PC-3 (cell line): ENCODE measurements at regions not wholly inside any gene's neighbourhood (a gene's known extent, or its start where the extent isn't known, plus 50 kb on each side); places are given as distances from the start of the nearest gene placed in this dataset.

Source experiments
- ATAC-seq: fragments of 200-7000 bp; cut with Tn5 transposase; 2 replicates; pipeline ENCODE4 v1.9.1; 2020; ENCODE audit warnings: mild to moderate bottlenecking, moderate library complexity
- BruUV-seq: library from RNA; stranded (reverse); fragments of 400-500 nt; replicated peaks from 2 replicates; lab custom pipeline; 2021; lab: Mats Ljungman, UMichigan
- CTCF ChIA-PET: fragments of 300-600 bp; sonication (Branson Sonifier 250); formaldehyde crosslinking; loops from one replicate; lab custom pipeline; 2022; ENCODE audit warnings: antibody characterized with exemption; lab: Charles Lee
- POLR2A ChIA-PET: fragments of 300-600 bp; sonication (Branson Sonifier 250); formaldehyde crosslinking; loops from one replicate; lab custom pipeline; 2022; ENCODE audit warnings: antibody characterized with exemption; ENCODE audit not compliant: unreplicated experiment; lab: Charles Lee
- DNase-seq: peaks from one replicate; pipeline ENCODE4 v3.0.0-alpha.2; 2015
- H2AFZ ChIP-seq: fragments of 300-600 bp; sonication (generic); 2 replicates; pipeline ENCODE4 v1.6.0; 2016; ENCODE audit warnings: antibody characterized with exemption, low read length
- H3F3A ChIP-seq: fragments of 300-600 bp; sonication (generic); one replicate; pipeline ENCODE4 v1.6.0; 2017; ENCODE audit warnings: antibody characterized with exemption, low read length, control low read depth, mild to moderate bottlenecking; ENCODE audit not compliant: unreplicated experiment
- H3K27ac ChIP-seq: fragments of 300-600 bp; sonication (generic); 2 replicates; pipeline ENCODE4 v1.5.1; 2016; ENCODE audit warnings: mild to moderate bottlenecking, low read length
- H3K27me3 ChIP-seq: fragments of 300-600 bp; sonication (generic); 2 replicates; pipeline ENCODE4 v1.6.1; 2016; ENCODE audit warnings: low read length, mixed read lengths
- H3K36me3 ChIP-seq: fragments of 300-600 bp; sonication (generic); 2 replicates; pipeline ENCODE4 v1.6.1; 2016; ENCODE audit warnings: low read depth, mixed run types, low read length, mixed read lengths
- H3K4me1 ChIP-seq: fragments of 300-600 bp; sonication (generic); 2 replicates; pipeline ENCODE4 v1.5.1; 2016; ENCODE audit warnings: low read length; ENCODE audit not compliant: insufficient read depth
- H3K4me2 ChIP-seq: fragments of 300-600 bp; sonication (generic); 2 replicates; pipeline ENCODE4 v1.6.0; 2016; ENCODE audit warnings: low read length
- H3K4me3 ChIP-seq: fragments of 300-600 bp; sonication (generic); 2 replicates; pipeline ENCODE4 v1.5.1; 2016; ENCODE audit warnings: mild to moderate bottlenecking, low read length, mixed read lengths
- H3K79me2 ChIP-seq: fragments of 300-600 bp; sonication (generic); 2 replicates; pipeline ENCODE4 v1.6.1; 2017; ENCODE audit warnings: low read length, mixed read lengths
- H3K9ac ChIP-seq: fragments of 300-600 bp; sonication (generic); 2 replicates; pipeline ENCODE4 v1.6.0; 2016; ENCODE audit warnings: mild to moderate bottlenecking, low read length
- H3K9me2 ChIP-seq: fragments of 300-600 bp; sonication (generic); replicated peaks from 2 replicates; pipeline ENCODE4 v1.6.1; 2016; ENCODE audit warnings: mixed run types, low read length, mixed read lengths
- H3K9me3 ChIP-seq: fragments of 300-600 bp; sonication (generic); 2 replicates; pipeline ENCODE4 v1.6.1; 2016; ENCODE audit warnings: low read length, mixed read lengths
- H4K20me1 ChIP-seq: fragments of 300-600 bp; sonication (generic); 2 replicates; pipeline ENCODE4 v1.6.1; 2016; ENCODE audit warnings: low read length, mixed read lengths
- CTCF ChIP-seq: fragments of 300-600 bp; sonication (generic); conservative IDR thresholded peaks from 2 replicates; pipeline ENCODE4 v1.5.1; 2017; ENCODE audit warnings: antibody characterized with exemption, low read depth, mild to moderate bottlenecking, low read length
- EZH2 ChIP-seq: fragments of 300-600 bp; sonication (generic); IDR thresholded peaks from one replicate; pipeline ENCODE4 v1.6.1; 2017; ENCODE audit warnings: antibody characterized with exemption, mild to moderate bottlenecking, low read length; ENCODE audit not compliant: unreplicated experiment
- EZH2phosphoT487 ChIP-seq: fragments of 300-600 bp; sonication (generic); IDR thresholded peaks from 2 replicates; pipeline ENCODE4 v1.6.1; 2018; ENCODE audit warnings: mild to moderate bottlenecking, antibody characterized with exemption, low read length, borderline replicate concordance
- intact Hi-C: fragments of 100-400 bp; cut with micrococcal nuclease; formaldehyde crosslinking; loops from 2 replicates; pipeline ENCODE4 v1.9.0; 2023

- Histone ChIP-seq H3K27me3 (no peaks in the 10 kb centered on the region), H3K79me2 (no peaks in the 10 kb centered on the region), H4K20me1 (no peaks in the 10 kb centered on the region), H3K9ac (no peak overlapping the region), H3K4me2 (no peak overlapping the region), H3K9me3 (peaks cover 25% of the 10 kb centered on the region), H3K4me1 (no peaks in the 10 kb centered on the region), H3K36me3 (no peaks in the 10 kb centered on the region), H3K4me3 (no peak overlapping the region), H2AFZ (no peak overlapping the region), H3F3A (no peaks in the 10 kb centered on the region), H3K27ac (no peak overlapping the region), H3K9me2 (no peaks in the 10 kb centered on the region)
- intact Hi-C loops: no loop called here
- POLR2A ChIA-PET: no interaction called here
- CTCF ChIA-PET: no interaction called here
- TF ChIP-seq CTCF: no peak
- no peak for TF ChIP-seq EZH2phosphoT487
- TF ChIP-seq EZH2: no peak
- BruUV-seq: no TSS peak
- no peak for DNase-seq
- no peak for ATAC-seq
Measured at GRCh38 chr3:74921676-74922075, 307.2 kb upstream of the CNTN3 start.

- no TSS peak for BruUV-seq
- Histone ChIP-seq H3K9me3 (peaks cover 29% of the 10 kb centered on the region), H2AFZ (no peak overlapping the region), H3K27me3 (no peaks in the 10 kb centered on the region), H3K4me2 (no peak overlapping the region), H3K27ac (no peak overlapping the region), H3K9ac (no peak overlapping the region), H3K79me2 (no peaks in the 10 kb centered on the region), H3F3A (no peaks in the 10 kb centered on the region), H3K36me3 (no peaks in the 10 kb centered on the region), H3K4me3 (no peak overlapping the region), H3K9me2 (no peaks in the 10 kb centered on the region), H4K20me1 (no peaks in the 10 kb centered on the region), H3K4me1 (no peaks in the 10 kb centered on the region)
- ATAC-seq (no peak), DNase-seq (no peak)
- no peak for TF ChIP-seq CTCF
- no peak for TF ChIP-seq EZH2
- no peak for TF ChIP-seq EZH2phosphoT487
- intact Hi-C loops: no loop called here
- ChIA-PET CTCF (no interaction called here), POLR2A (no interaction called here)
Measured at GRCh38 chr3:74920721-74921350, 306.4 kb upstream of the CNTN3 start.

GRCh38 chr3:74916696-74917095 is 302.2 kb upstream of the CNTN3 start:
- H3K36me3 ChIP-seq: no peaks in the 10 kb centered on the region
- no TSS peak for BruUV-seq
- no peaks in the 10 kb centered on the region for H4K20me1 ChIP-seq
- no peaks in the 10 kb centered on the region for H3F3A ChIP-seq
- ChIA-PET CTCF (no interaction called here), POLR2A (no interaction called here)
- no peaks in the 10 kb centered on the region for H3K27me3 ChIP-seq
- no peaks in the 10 kb centered on the region for H3K79me2 ChIP-seq
- no peaks in the 10 kb centered on the region for H3K4me1 ChIP-seq
- no peak overlapping the region for H3K4me3 ChIP-seq
- intact Hi-C loops: no loop called here
- no peak overlapping the region for H2AFZ ChIP-seq
- H3K9ac ChIP-seq: no peak overlapping the region
- H3K4me2 ChIP-seq: no peak overlapping the region
- DNase-seq (no peak), ATAC-seq (no peak)
- H3K9me2 ChIP-seq: no peaks in the 10 kb centered on the region
- peaks cover 28% of the 10 kb centered on the region; the same call in 1 of the 2 replicates for H3K9me3 ChIP-seq
- no peak for TF ChIP-seq CTCF
- no peak for TF ChIP-seq EZH2
- no peak for TF ChIP-seq EZH2phosphoT487
- H3K27ac ChIP-seq: no peak overlapping the region
